ENCODE measurements at regions not wholly inside any gene's neighbourhood (a gene's known extent, or its start where the extent isn't known, plus 50 kb on each side); places are given as distances from the start of the nearest gene placed in this dataset.

- in situ Hi-C loops (cut with HindIII; ENCODE audit: low sequenced_read_pairs) = no loop called here
Measured at GRCh38 chr7:45974540-45975360, 53.7 kb upstream of the IGFBP3 start.

- in situ Hi-C loops (cut with HindIII; ENCODE audit: low sequenced_read_pairs) = no loop called here
Measured at GRCh38 chr7:45973725-45974532, 52.9 kb upstream of the IGFBP3 start.

- in situ Hi-C loops (cut with HindIII; ENCODE audit: low sequenced_read_pairs) = no loop called here
Measured at GRCh38 chr7:45972629-45973312, 51.7 kb upstream of the IGFBP3 start.

- in situ Hi-C loops (cut with HindIII; ENCODE audit: low sequenced_read_pairs) = no loop called here
Measured at GRCh38 chr7:45971661-45972175, 50.6 kb upstream of the IGFBP3 start.

GRCh38 chr7:45971171-45971570, 50.1 kb upstream of the IGFBP3 start:
- in situ Hi-C loops (cut with HindIII; ENCODE audit: low sequenced_read_pairs) = no loop called here
